ENCODE measurements at regions not wholly inside any gene's neighbourhood (a gene's known extent, or its start where the extent isn't known, plus 50 kb on each side); places are given as distances from the start of the nearest gene placed in this dataset.

GRCh38 chr13:83825676-83826075 is 56.6 kb downstream of the SLITRK1 start:
- H3K36me3 ChIP-seq = no peaks in the 10 kb centered on the region
- no peak for TF ChIP-seq CTCF (IDR thresholded peaks at IDR 0.05)
- no peaks in the 10 kb centered on the region for H3K4me1 ChIP-seq
- no peak overlapping the region for H3K4me3 ChIP-seq
- no peaks in the 10 kb centered on the region for H3K27me3 ChIP-seq
- ATAC-seq (no peak), DNase-seq (no peak)
- H3K9me3 ChIP-seq = no peaks in the 10 kb centered on the region
- H3K27ac ChIP-seq = no peak overlapping the region
- intact Hi-C loops (cut with DNase I) = no loop called here

GRCh38 chr13:83824560-83824959 is 57.7 kb downstream of the SLITRK1 start:
- DNase-seq (no peak), ATAC-seq (no peak)
- no peak overlapping the region for H3K27ac ChIP-seq
- H3K36me3 ChIP-seq = no peaks in the 10 kb centered on the region
- no peak overlapping the region for H3K4me3 ChIP-seq
- H3K9me3 ChIP-seq = no peaks in the 10 kb centered on the region
- intact Hi-C loops (cut with DNase I) = no loop called here
- H3K27me3 ChIP-seq = no peaks in the 10 kb centered on the region
- no peak for TF ChIP-seq CTCF (IDR thresholded peaks at IDR 0.05)
- H3K4me1 ChIP-seq = no peaks in the 10 kb centered on the region

GRCh38 chr13:83824120-83824519 is 58.2 kb downstream of the SLITRK1 start:
- Histone ChIP-seq H3K36me3 (no peaks in the 10 kb centered on the region), H3K4me1 (no peaks in the 10 kb centered on the region), H3K27ac (no peak overlapping the region), H3K9me3 (no peaks in the 10 kb centered on the region), H3K27me3 (no peaks in the 10 kb centered on the region), H3K4me3 (no peak overlapping the region)
- ATAC-seq (no peak), DNase-seq (no peak)
- TF ChIP-seq CTCF (IDR thresholded peaks at IDR 0.05) = no peak
- intact Hi-C loops (cut with DNase I) = no loop called here

GRCh38 chr13:83819611-83820010 is 62.7 kb downstream of the SLITRK1 start:
- Histone ChIP-seq H3K27ac (no peak overlapping the region), H3K36me3 (no peaks in the 10 kb centered on the region), H3K27me3 (no peaks in the 10 kb centered on the region), H3K9me3 (no peaks in the 10 kb centered on the region), H3K4me1 (no peaks in the 10 kb centered on the region), H3K4me3 (no peak overlapping the region)
- intact Hi-C loops (cut with DNase I) = no loop called here
- DNase-seq = no peak
- ATAC-seq = no peak
- TF ChIP-seq CTCF (IDR thresholded peaks at IDR 0.05) = no peak

- TF ChIP-seq CTCF (IDR thresholded peaks at IDR 0.05) = no peak
- Histone ChIP-seq H3K4me1 (no peaks in the 10 kb centered on the region), H3K36me3 (no peaks in the 10 kb centered on the region), H3K4me3 (no peak overlapping the region), H3K27ac (no peak overlapping the region), H3K27me3 (no peaks in the 10 kb centered on the region), H3K9me3 (no peaks in the 10 kb centered on the region)
- ATAC-seq (no peak), DNase-seq (no peak)
- intact Hi-C loops (cut with DNase I) = no loop called here
Measured at GRCh38 chr13:83819156-83819555, 63.1 kb downstream of the SLITRK1 start.

GRCh38 chr13:83816081-83816480 is 66.2 kb downstream of the SLITRK1 start:
- DNase-seq (no peak), ATAC-seq (no peak)
- Histone ChIP-seq H3K27me3 (no peaks in the 10 kb centered on the region), H3K36me3 (no peaks in the 10 kb centered on the region), H3K4me3 (no peak overlapping the region), H3K27ac (no peak overlapping the region), H3K4me1 (no peaks in the 10 kb centered on the region), H3K9me3 (no peaks in the 10 kb centered on the region)
- intact Hi-C loops (cut with DNase I) = no loop called here
- no peak for TF ChIP-seq CTCF (IDR thresholded peaks at IDR 0.05)
